HG02678 (cell line): ENCODE measurements at regions not wholly inside any gene's neighbourhood (a gene's known extent, or its start where the extent isn't known, plus 50 kb on each side); places are given as distances from the start of the nearest gene placed in this dataset.
"Not testable (repeated sequence)": the region's sequence is repeated elsewhere in the genome, so short reads cannot be mapped to it uniquely, and the experiment has no call there.

Experiments
- ATAC-seq: cut with Tn5 transposase; IDR thresholded peaks from one replicate; pipeline ENCODE4 v1.9.1; 2021; ENCODE audit warnings: mild to moderate bottlenecking, moderate library complexity; ENCODE audit not compliant: unreplicated experiment

GRCh38 chr12:25341877-25342276, 91.1 kb upstream of the KRAS start:
- not testable (repeated sequence) for ATAC-seq

GRCh38 chr12:25337916-25338315, 87.2 kb upstream of the KRAS start:
- ATAC-seq = no peak

- ATAC-seq = peak; percentile 87
Observed at GRCh38 chr12:25332143-25332542, 81.4 kb upstream of the KRAS start.

- no peak for ATAC-seq
Observed at GRCh38 chr12:25328072-25328712, 77.5 kb upstream of the KRAS start.

GRCh38 chr12:25327321-25327720, 76.6 kb upstream of the KRAS start:
- ATAC-seq = no peak

- ATAC-seq = no peak
Observed at GRCh38 chr12:25326326-25326725, 75.6 kb upstream of the KRAS start.

- no peak for ATAC-seq
Observed at GRCh38 chr12:25324861-25325260, 74.1 kb upstream of the KRAS start.

- no peak for ATAC-seq
Observed at GRCh38 chr12:25323581-25323982, 72.9 kb upstream of the KRAS start.

- ATAC-seq = no peak
Observed at GRCh38 chr12:25322918-25323531, 72.3 kb upstream of the KRAS start.

GRCh38 chr12:25322351-25322750, 71.6 kb upstream of the KRAS start:
- no peak for ATAC-seq

GRCh38 chr12:25321772-25322171, 71.0 kb upstream of the KRAS start:
- no peak for ATAC-seq

GRCh38 chr12:25320123-25321006, 69.6 kb upstream of the KRAS start:
- ATAC-seq = peak; percentile 56

- ATAC-seq = no peak
Observed at GRCh38 chr12:25319233-25319984, 68.7 kb upstream of the KRAS start.

- ATAC-seq = peak; percentile 32
Observed at GRCh38 chr12:25317553-25317952, 66.8 kb upstream of the KRAS start.

GRCh38 chr12:25315388-25315787, 64.7 kb upstream of the KRAS start:
- ATAC-seq = no peak

GRCh38 chr12:25313266-25313990, 62.7 kb upstream of the KRAS start:
- not testable (repeated sequence) for ATAC-seq

- ATAC-seq = no peak
Observed at GRCh38 chr12:25311506-25311905, 60.8 kb upstream of the KRAS start.

GRCh38 chr12:25310071-25310470, 59.3 kb upstream of the KRAS start:
- ATAC-seq = not testable (repeated sequence)

GRCh38 chr12:25308756-25309155, 58.0 kb upstream of the KRAS start:
- no peak for ATAC-seq

- no peak for ATAC-seq
Observed at GRCh38 chr12:25307818-25308217, 57.1 kb upstream of the KRAS start.
